Activated CD8-positive, alpha-beta memory T cell treated with anti-CD3 and anti-CD28 coated beads, Interleukin-2, amount 10 ng/mL, durations not matched to agents 7 days and 5 days (primary cell): ENCODE measurements at regions not wholly inside any gene's neighbourhood (a gene's known extent, or its start where the extent isn't known, plus 50 kb on each side); places are given as distances from the start of the nearest gene placed in this dataset.

ENCODE experiments used
- ATAC-seq: fragments of 150-1000 bp; cut with Tn5 transposase; one replicate; pipeline ENCODE4 v1.10.0; 2021; ENCODE audit warnings: moderate library complexity
- CTCF ChIA-PET: fragments of 350-600 bp; sonication (Branson Sonifier 250); formaldehyde crosslinking; loops from one replicate; lab custom pipeline; 2021; ENCODE audit warnings: antibody characterized with exemption; lab: Charles Lee
- DNase-seq: peaks from one replicate; pipeline ENCODE4 v3.0.0-alpha.2; 2020
- H3K27ac Mint-ChIP-seq: one replicate; pipeline ENCODE4 v1.8.0; 2021; ENCODE audit warnings: mild to moderate bottlenecking, mixed read lengths
- H3K27me3 Mint-ChIP-seq: one replicate; pipeline ENCODE4 v1.8.0; 2021; ENCODE audit warnings: mixed read lengths
- H3K36me3 Mint-ChIP-seq: one replicate; pipeline ENCODE4 v1.8.0; 2021; ENCODE audit warnings: mild to moderate bottlenecking, mixed read lengths
- H3K4me1 Mint-ChIP-seq: one replicate; pipeline ENCODE4 v1.8.0; 2021; ENCODE audit warnings: mixed read lengths
- H3K4me3 Mint-ChIP-seq: one replicate; pipeline ENCODE4 v1.8.0; 2021; ENCODE audit warnings: mild to moderate bottlenecking, moderate library complexity, mixed read lengths
- H3K9me3 Mint-ChIP-seq: one replicate; pipeline ENCODE4 v1.8.0; 2022; ENCODE audit warnings: low read depth, mixed read lengths

- no peak overlapping the region for H3K4me3 Mint-ChIP-seq
- H3K9me3 Mint-ChIP-seq = no peaks in the 10 kb centered on the region
- no peaks in the 10 kb centered on the region for H3K27me3 Mint-ChIP-seq
- no peak overlapping the region for H3K27ac Mint-ChIP-seq
- H3K36me3 Mint-ChIP-seq = no peaks in the 10 kb centered on the region
- no peaks in the 10 kb centered on the region for H3K4me1 Mint-ChIP-seq
- no peak for ATAC-seq
- DNase-seq = no peak
- CTCF ChIA-PET = no interaction called here
These were observed 226.9 kb upstream of the CHRNA7 start for GRCh38 chr15:31803388-31803884.

- DNase-seq (no peak), ATAC-seq (no peak)
- no peaks in the 10 kb centered on the region for H3K9me3 Mint-ChIP-seq
- CTCF ChIA-PET = no interaction called here
- H3K36me3 Mint-ChIP-seq = no peaks in the 10 kb centered on the region
- H3K4me1 Mint-ChIP-seq = no peaks in the 10 kb centered on the region
- no peak overlapping the region for H3K27ac Mint-ChIP-seq
- H3K27me3 Mint-ChIP-seq = no peaks in the 10 kb centered on the region
- H3K4me3 Mint-ChIP-seq = no peak overlapping the region
These were observed 225.1 kb upstream of the CHRNA7 start for GRCh38 chr15:31805090-31805662.

GRCh38 chr15:31806106-31806505, 224.2 kb upstream of the CHRNA7 start:
- H3K27me3 Mint-ChIP-seq = no peaks in the 10 kb centered on the region
- H3K4me3 Mint-ChIP-seq = no peak overlapping the region
- CTCF ChIA-PET = no interaction called here
- ATAC-seq (no peak), DNase-seq (no peak)
- H3K36me3 Mint-ChIP-seq = no peaks in the 10 kb centered on the region
- no peak overlapping the region for H3K27ac Mint-ChIP-seq
- no peaks in the 10 kb centered on the region for H3K4me1 Mint-ChIP-seq
- H3K9me3 Mint-ChIP-seq = no peaks in the 10 kb centered on the region

- DNase-seq (no peak), ATAC-seq (no peak)
- CTCF ChIA-PET = no interaction called here
- Mint-ChIP-seq H3K4me3 (no peak overlapping the region), H3K4me1 (no peaks in the 10 kb centered on the region), H3K9me3 (no peaks in the 10 kb centered on the region), H3K36me3 (no peaks in the 10 kb centered on the region), H3K27me3 (no peaks in the 10 kb centered on the region), H3K27ac (no peak overlapping the region)
These were observed 218.7 kb upstream of the CHRNA7 start for GRCh38 chr15:31811641-31812040.

- ATAC-seq (no peak), DNase-seq (no peak)
- H3K9me3 Mint-ChIP-seq = no peaks in the 10 kb centered on the region
- H3K4me3 Mint-ChIP-seq = no peak overlapping the region
- no peak overlapping the region for H3K27ac Mint-ChIP-seq
- peaks cover 4% of the 10 kb centered on the region for H3K27me3 Mint-ChIP-seq
- H3K36me3 Mint-ChIP-seq = no peaks in the 10 kb centered on the region
- H3K4me1 Mint-ChIP-seq = no peaks in the 10 kb centered on the region
- CTCF ChIA-PET = no interaction called here
These were observed 216.2 kb upstream of the CHRNA7 start for GRCh38 chr15:31814082-31814481.

GRCh38 chr15:31815411-31816155, 214.7 kb upstream of the CHRNA7 start:
- CTCF ChIA-PET = no interaction called here
- H3K36me3 Mint-ChIP-seq = no peaks in the 10 kb centered on the region
- no peak overlapping the region for H3K27ac Mint-ChIP-seq
- no peaks in the 10 kb centered on the region for H3K4me1 Mint-ChIP-seq
- no peak overlapping the region for H3K4me3 Mint-ChIP-seq
- ATAC-seq (no peak), DNase-seq (no peak)
- H3K9me3 Mint-ChIP-seq = no peaks in the 10 kb centered on the region
- peaks cover 4% of the 10 kb centered on the region for H3K27me3 Mint-ChIP-seq

- no peaks in the 10 kb centered on the region for H3K9me3 Mint-ChIP-seq
- no peaks in the 10 kb centered on the region for H3K4me1 Mint-ChIP-seq
- DNase-seq (no peak), ATAC-seq (no peak)
- H3K27me3 Mint-ChIP-seq = peaks cover 14% of the 10 kb centered on the region
- no peak overlapping the region for H3K27ac Mint-ChIP-seq
- CTCF ChIA-PET = no interaction called here
- H3K4me3 Mint-ChIP-seq = no peak overlapping the region
- H3K36me3 Mint-ChIP-seq = no peaks in the 10 kb centered on the region
These were observed 207.9 kb upstream of the CHRNA7 start for GRCh38 chr15:31822463-31822862.

GRCh38 chr15:31824024-31824423, 206.3 kb upstream of the CHRNA7 start:
- Mint-ChIP-seq H3K4me1 (no peaks in the 10 kb centered on the region), H3K9me3 (no peaks in the 10 kb centered on the region), H3K4me3 (no peak overlapping the region), H3K27ac (no peak overlapping the region), H3K27me3 (peaks cover 13% of the 10 kb centered on the region), H3K36me3 (no peaks in the 10 kb centered on the region)
- no peak for ATAC-seq
- no peak for DNase-seq
- CTCF ChIA-PET = no interaction called here

GRCh38 chr15:31828594-31828993, 201.7 kb upstream of the CHRNA7 start:
- CTCF ChIA-PET = no interaction called here
- DNase-seq (no peak), ATAC-seq (no peak)
- Mint-ChIP-seq H3K4me1 (no peaks in the 10 kb centered on the region), H3K9me3 (no peaks in the 10 kb centered on the region), H3K4me3 (no peak overlapping the region), H3K27me3 (peaks cover 9% of the 10 kb centered on the region), H3K27ac (no peak overlapping the region), H3K36me3 (no peaks in the 10 kb centered on the region)

- DNase-seq (no peak), ATAC-seq (no peak)
- Mint-ChIP-seq H3K4me3 (no peak overlapping the region), H3K9me3 (no peaks in the 10 kb centered on the region), H3K27ac (no peak overlapping the region), H3K27me3 (peaks cover 7% of the 10 kb centered on the region), H3K4me1 (no peaks in the 10 kb centered on the region), H3K36me3 (no peaks in the 10 kb centered on the region)
- CTCF ChIA-PET = no interaction called here
These were observed 199.7 kb upstream of the CHRNA7 start for GRCh38 chr15:31830591-31830990.

- no peaks in the 10 kb centered on the region for H3K4me1 Mint-ChIP-seq
- no peak overlapping the region for H3K4me3 Mint-ChIP-seq
- H3K36me3 Mint-ChIP-seq = no peaks in the 10 kb centered on the region
- CTCF ChIA-PET = no interaction called here
- H3K27me3 Mint-ChIP-seq = peaks cover 7% of the 10 kb centered on the region
- no peaks in the 10 kb centered on the region for H3K9me3 Mint-ChIP-seq
- DNase-seq (no peak), ATAC-seq (no peak)
- H3K27ac Mint-ChIP-seq = no peak overlapping the region
These were observed 198.7 kb upstream of the CHRNA7 start for GRCh38 chr15:31831596-31831995.

- Mint-ChIP-seq H3K9me3 (no peaks in the 10 kb centered on the region), H3K27me3 (peaks cover 5% of the 10 kb centered on the region), H3K4me3 (no peak overlapping the region), H3K27ac (no peak overlapping the region), H3K4me1 (no peaks in the 10 kb centered on the region), H3K36me3 (no peaks in the 10 kb centered on the region)
- ATAC-seq = no peak
- CTCF ChIA-PET = interaction anchor here (1.8 kb wide), 1 partner anchor 33 kb away, joined by 4 read pairs; no protein-coding TSS in a partner anchor
- no peak for DNase-seq
These were observed 195.7 kb upstream of the CHRNA7 start for GRCh38 chr15:31834654-31835053.

- ATAC-seq (no peak), DNase-seq (no peak)
- H3K9me3 Mint-ChIP-seq = no peaks in the 10 kb centered on the region
- H3K36me3 Mint-ChIP-seq = no peaks in the 10 kb centered on the region
- no peaks in the 10 kb centered on the region for H3K4me1 Mint-ChIP-seq
- no peak overlapping the region for H3K27ac Mint-ChIP-seq
- H3K27me3 Mint-ChIP-seq = peaks cover 3% of the 10 kb centered on the region
- no peak overlapping the region for H3K4me3 Mint-ChIP-seq
- CTCF ChIA-PET = no interaction called here
These were observed 190.9 kb upstream of the CHRNA7 start for GRCh38 chr15:31839388-31839787.

GRCh38 chr15:31840849-31841476, 189.4 kb upstream of the CHRNA7 start:
- Mint-ChIP-seq H3K27me3 (no peaks in the 10 kb centered on the region), H3K36me3 (no peaks in the 10 kb centered on the region), H3K4me3 (no peak overlapping the region), H3K27ac (no peak overlapping the region), H3K9me3 (no peaks in the 10 kb centered on the region), H3K4me1 (no peaks in the 10 kb centered on the region)
- CTCF ChIA-PET = no interaction called here
- DNase-seq = no peak
- no peak for ATAC-seq
